ENCODE measurements at regions not wholly inside any gene's neighbourhood (a gene's known extent, or its start where the extent isn't known, plus 50 kb on each side); places are given as distances from the start of the nearest gene placed in this dataset.

GRCh38 chr1:22290157-22290556, 147.3 kb upstream of the WNT4 start:
- 78 to 94% methylated on average over 5 to 8 of the region's 8 CpGs for WGBS, 2 donors (ENCODE audit: low coverage in 1 of 2)
- H3K9me3 ChIP-seq, result no peaks in the 10 kb centered on the region
- intact Hi-C loops (cut with DNase I; ENCODE audit: low total_unique reads), result no loop called here
- DNase-seq, result no peak
- no peak overlapping the region for H3K4me3 ChIP-seq
- no peak overlapping the region for H3K27ac ChIP-seq
- peaks cover 0 to 6% (median 3%) of the 10 kb centered on the region in 4 donors for H3K4me1 ChIP-seq
- H3K27me3 ChIP-seq, result no peaks in the 10 kb centered on the region
- in situ Hi-C loops (cut with MboI; ENCODE audit: low pct_ligation_motif_present in 1 of 4, low pct_unique_long_range_greater_than_20kb in 1 of 4, low sequenced_read_pairs in 3 of 4), result no loop called here
- H3K36me3 ChIP-seq, result no peaks in the 10 kb centered on the region
- TF ChIP-seq POLR2A (IDR thresholded peaks at IDR 0.05) (no peak), POLR2AphosphoS5 (IDR thresholded peaks at IDR 0.05) (no peak), EP300 (IDR thresholded peaks at IDR 0.05; ENCODE audit: low read depth) (no peak), CTCF (IDR thresholded peaks at IDR 0.05) (no peak)

GRCh38 chr1:22290611-22291010, 147.7 kb upstream of the WNT4 start:
- intact Hi-C loops (cut with DNase I; ENCODE audit: low total_unique reads) (no loop called here), in situ Hi-C loops (cut with MboI; ENCODE audit: low pct_ligation_motif_present in 1 of 4, low pct_unique_long_range_greater_than_20kb in 1 of 4, low sequenced_read_pairs in 3 of 4) (no loop called here)
- Histone ChIP-seq H3K4me3 (no peak overlapping the region), H3K9me3 (no peaks in the 10 kb centered on the region), H3K4me1 (peaks cover 0 to 6% (median 3%) of the 10 kb centered on the region in 4 donors), H3K27me3 (no peaks in the 10 kb centered on the region), H3K36me3 (no peaks in the 10 kb centered on the region), H3K27ac (no peak overlapping the region)
- DNase-seq, result no peak
- no peak for TF ChIP-seq EP300 (IDR thresholded peaks at IDR 0.05; ENCODE audit: low read depth)
- TF ChIP-seq CTCF (IDR thresholded peaks at IDR 0.05), result no peak
- TF ChIP-seq POLR2AphosphoS5 (IDR thresholded peaks at IDR 0.05), result no peak
- TF ChIP-seq POLR2A (IDR thresholded peaks at IDR 0.05), result no peak
- WGBS, 2 donors (ENCODE audit: low coverage in 1 of 2), result 71 to 77% methylated on average over 1 to 9 of the region's 9 CpGs

GRCh38 chr1:22291057-22291456, 148.2 kb upstream of the WNT4 start:
- TF ChIP-seq POLR2AphosphoS5 (IDR thresholded peaks at IDR 0.05), result no peak
- no peak for TF ChIP-seq CTCF (IDR thresholded peaks at IDR 0.05)
- TF ChIP-seq POLR2A (IDR thresholded peaks at IDR 0.05), result no peak
- TF ChIP-seq EP300 (IDR thresholded peaks at IDR 0.05; ENCODE audit: low read depth), result no peak
- Histone ChIP-seq H3K27me3 (no peaks in the 10 kb centered on the region), H3K4me3 (no peak overlapping the region), H3K27ac (no peak overlapping the region), H3K9me3 (no peaks in the 10 kb centered on the region), H3K4me1 (peaks cover 0 to 6% (median 3%) of the 10 kb centered on the region in 4 donors), H3K36me3 (no peaks in the 10 kb centered on the region)
- DNase-seq, result no peak
- intact Hi-C loops (cut with DNase I; ENCODE audit: low total_unique reads), result no loop called here
- in situ Hi-C loops (cut with MboI; ENCODE audit: low pct_ligation_motif_present in 1 of 4, low pct_unique_long_range_greater_than_20kb in 1 of 4, low sequenced_read_pairs in 3 of 4), result no loop called here
- 67 to 89% methylated on average over 2 to 6 of the region's 6 CpGs for WGBS, 2 donors (ENCODE audit: low coverage in 1 of 2)

- peaks cover 0 to 6% (median 3%) of the 10 kb centered on the region in 4 donors for H3K4me1 ChIP-seq
- DNase-seq, result no peak
- H3K27ac ChIP-seq, result no peak overlapping the region
- no peaks in the 10 kb centered on the region for H3K9me3 ChIP-seq
- no peaks in the 10 kb centered on the region for H3K36me3 ChIP-seq
- H3K27me3 ChIP-seq, result no peaks in the 10 kb centered on the region
- intact Hi-C loops (cut with DNase I; ENCODE audit: low total_unique reads) (no loop called here), in situ Hi-C loops (cut with MboI; ENCODE audit: low pct_ligation_motif_present in 1 of 4, low pct_unique_long_range_greater_than_20kb in 1 of 4, low sequenced_read_pairs in 3 of 4) (no loop called here)
- TF ChIP-seq CTCF (IDR thresholded peaks at IDR 0.05) (no peak), POLR2AphosphoS5 (IDR thresholded peaks at IDR 0.05) (no peak)
- H3K4me3 ChIP-seq, result no peak overlapping the region
Observed at GRCh38 chr1:22291494-22291893, 148.6 kb upstream of the WNT4 start.
